Smooth muscle cell (in vitro differentiated cells): ENCODE measurements at regions not wholly inside any gene's neighbourhood (a gene's known extent, or its start where the extent isn't known, plus 50 kb on each side); places are given as distances from the start of the nearest gene placed in this dataset.

Experiments used
- DNase-seq: peaks from one replicate; lab custom pipeline; 2025; ENCODE audit not compliant: unreplicated experiment; lab: John Stamatoyannopoulos, UW
- H2AFZ ChIP-seq: fragments of 200-600 bp; sonication (generic); 2 replicates; pipeline ENCODE4 v1.6.0; 2016; ENCODE audit warnings: antibody characterized with exemption, low read depth, mild to moderate bottlenecking
- H3F3A ChIP-seq: fragments of 200-600 bp; sonication (generic); 2 replicates; pipeline ENCODE4 v1.6.0; 2017; ENCODE audit warnings: antibody characterized with exemption, low read depth
- H3K27ac ChIP-seq: fragments of 200-600 bp; sonication (generic); 2 replicates; pipeline ENCODE4 v1.5.1; 2016; ENCODE audit warnings: low read depth, mild to moderate bottlenecking
- H3K27me3 ChIP-seq: fragments of 200-600 bp; sonication (generic); 2 replicates; pipeline ENCODE4 v1.6.1; 2016; ENCODE audit warnings: low read depth, mild to moderate bottlenecking
- H3K36me3 ChIP-seq: fragments of 200-600 bp; sonication (generic); 2 replicates; pipeline ENCODE4 v1.5.1; 2016; ENCODE audit warnings: low read depth
- H3K4me1 ChIP-seq: fragments of 200-600 bp; sonication (generic); 2 replicates; pipeline ENCODE4 v1.5.1; 2016; ENCODE audit warnings: low read depth
- H3K4me2 ChIP-seq: fragments of 200-600 bp; sonication (generic); 2 replicates; pipeline ENCODE4 v1.6.0; 2016; ENCODE audit warnings: mild to moderate bottlenecking
- H3K4me3 ChIP-seq: fragments of 200-600 bp; sonication (generic); 2 replicates; pipeline ENCODE4 v1.5.1; 2016; ENCODE audit warnings: mild to moderate bottlenecking
- H3K79me2 ChIP-seq: fragments of 200-600 bp; sonication (generic); 2 replicates; pipeline ENCODE4 v1.6.0; 2016; ENCODE audit warnings: low read depth, mild to moderate bottlenecking
- H3K9ac ChIP-seq: fragments of 200-600 bp; sonication (generic); 2 replicates; pipeline ENCODE4 v1.6.0; 2016; ENCODE audit warnings: low read depth
- H3K9me3 ChIP-seq: fragments of 200-600 bp; sonication (generic); replicated peaks from 2 replicates; pipeline ENCODE4 v1.5.1; 2016; ENCODE audit warnings: low read depth
- H4K20me1 ChIP-seq: fragments of 200-600 bp; sonication (generic); 2 replicates; pipeline ENCODE4 v1.6.0; 2016; ENCODE audit warnings: low read depth
- CTCF ChIP-seq: fragments of 200-600 bp; sonication (generic); IDR thresholded peaks from 2 replicates; pipeline ENCODE4 v1.5.1; 2017; ENCODE audit warnings: borderline replicate concordance, mild to moderate bottlenecking, antibody characterized with exemption; ENCODE audit not compliant: insufficient read depth, poor library complexity, severe bottlenecking
- WGBS: methylation state at CpG from one replicate; pipeline ENCODE4 v1.1.7; 2016; ENCODE audit warnings: low lambda C conversion rate; 5-methylcytosine and 5-hydroxymethylcytosine counted together

- H3K36me3 ChIP-seq = no peaks in the 10 kb centered on the region
- no peaks in the 10 kb centered on the region for H3F3A ChIP-seq
- no peaks in the 10 kb centered on the region for H4K20me1 ChIP-seq
- H3K27me3 ChIP-seq = no peaks in the 10 kb centered on the region
- H2AFZ ChIP-seq = no peak overlapping the region
- H3K9me3 ChIP-seq = no peaks in the 10 kb centered on the region
- no peak overlapping the region for H3K4me2 ChIP-seq
- no peaks in the 10 kb centered on the region for H3K79me2 ChIP-seq
- no peak overlapping the region for H3K4me3 ChIP-seq
- WGBS = 91% methylated on average over 8 of the region's 8 CpGs
- no peak for DNase-seq
- H3K9ac ChIP-seq = no peak overlapping the region
- no peak overlapping the region for H3K27ac ChIP-seq
- no peaks in the 10 kb centered on the region for H3K4me1 ChIP-seq
- TF ChIP-seq CTCF = no peak
These were observed 105.4 kb upstream of the LCLAT1 start for GRCh38 chr2:30341500-30342267.

- no peaks in the 10 kb centered on the region for H3F3A ChIP-seq
- no peak for TF ChIP-seq CTCF
- H3K4me2 ChIP-seq = no peak overlapping the region
- no peak overlapping the region for H2AFZ ChIP-seq
- 82% methylated on average over 21 of the region's 21 CpGs for WGBS
- no peaks in the 10 kb centered on the region for H4K20me1 ChIP-seq
- H3K9ac ChIP-seq = no peak overlapping the region
- no peaks in the 10 kb centered on the region for H3K9me3 ChIP-seq
- no peaks in the 10 kb centered on the region for H3K79me2 ChIP-seq
- H3K4me3 ChIP-seq = no peak overlapping the region
- H3K36me3 ChIP-seq = no peaks in the 10 kb centered on the region
- no peak for DNase-seq
- H3K27me3 ChIP-seq = no peaks in the 10 kb centered on the region
- no peak overlapping the region for H3K27ac ChIP-seq
- H3K4me1 ChIP-seq = no peaks in the 10 kb centered on the region
These were observed 100.4 kb upstream of the LCLAT1 start for GRCh38 chr2:30346471-30347169.

- Histone ChIP-seq H4K20me1 (no peaks in the 10 kb centered on the region), H3F3A (no peaks in the 10 kb centered on the region), H3K4me3 (no peak overlapping the region), H2AFZ (no peak overlapping the region), H3K79me2 (no peaks in the 10 kb centered on the region), H3K36me3 (no peaks in the 10 kb centered on the region), H3K4me1 (no peaks in the 10 kb centered on the region), H3K9ac (no peak overlapping the region), H3K4me2 (no peak overlapping the region), H3K27ac (no peak overlapping the region), H3K27me3 (no peaks in the 10 kb centered on the region), H3K9me3 (no peaks in the 10 kb centered on the region)
- no peak for DNase-seq
- no peak for TF ChIP-seq CTCF
- 83% methylated on average over 3 of the region's 3 CpGs for WGBS
These were observed 98.2 kb upstream of the LCLAT1 start for GRCh38 chr2:30348825-30349224.

GRCh38 chr2:30349691-30350090 lies 97.4 kb upstream of the LCLAT1 start:
- Histone ChIP-seq H3K27me3 (no peaks in the 10 kb centered on the region), H3K9me3 (no peaks in the 10 kb centered on the region), H3K4me2 (no peak overlapping the region), H3K27ac (no peak overlapping the region), H3K36me3 (no peaks in the 10 kb centered on the region), H2AFZ (no peak overlapping the region), H3K9ac (no peak overlapping the region), H3F3A (no peaks in the 10 kb centered on the region), H3K79me2 (no peaks in the 10 kb centered on the region), H3K4me3 (no peak overlapping the region), H3K4me1 (no peaks in the 10 kb centered on the region), H4K20me1 (no peaks in the 10 kb centered on the region)
- TF ChIP-seq CTCF = no peak
- DNase-seq = no peak
- WGBS = 47% methylated on average over 7 of the region's 7 CpGs
